Left lung (tissue), 4 donors: ENCODE measurements at regions not wholly inside any gene's neighbourhood (a gene's known extent, or its start where the extent isn't known, plus 50 kb on each side); places are given as distances from the start of the nearest gene placed in this dataset.
"Not testable (repeated sequence)": the region's sequence is repeated elsewhere in the genome, so short reads cannot be mapped to it uniquely, and the experiment has no call there.

Source experiments
- ATAC-seq: fragments of 200-7000 bp; cut with Tn5 transposase; one replicate; pipeline ENCODE4 v1.9.1; 2020; ENCODE audit warnings: moderate library complexity
- DNase-seq, 4 donors: peaks; one replicate each; pipeline ENCODE4 v3.0.0-alpha.2; 2013 to 2020
- H3K27ac ChIP-seq, 2 donors: fragments of 200-600 bp; sonication (generic) in 1 of 2; one replicate each; pipeline versions ENCODE4 v1.5.0 to v1.8.0; 2020 to 2021
- H3K27me3 ChIP-seq, 2 donors: fragments of 200-600 bp; sonication (generic) in 1 of 2; one replicate each; pipeline versions ENCODE4 v1.5.0 to v1.8.0; 2020 to 2021
- H3K36me3 ChIP-seq, 2 donors: fragments of 200-600 bp; sonication (generic) in 1 of 2; one replicate each; pipeline versions ENCODE4 v1.5.0 to v1.8.0; 2020 to 2021
- H3K4me1 ChIP-seq, 2 donors: fragments of 200-600 bp; one replicate each; pipeline ENCODE4 v1.8.0; 2021
- H3K4me3 ChIP-seq, 2 donors: fragments of 200-600 bp; sonication (generic) in 1 of 2; one replicate each; pipeline versions ENCODE4 v1.5.0 to v1.8.0; 2020 to 2021; ENCODE audit warnings: mild to moderate bottlenecking in 1 of 2
- H3K9me3 ChIP-seq, 2 donors: fragments of 200-600 bp; sonication (generic) in 1 of 2; one replicate each; pipeline versions ENCODE4 v1.5.0 to v1.8.0; 2020 to 2021
- intact Hi-C, 2 donors: fragments of 100-400 bp; cut with DNase I; formaldehyde crosslinking; loops; one replicate each; pipeline versions ENCODE4 v1.11.2 to v1.14.2; 2022
- TF ChIP-seq, protein P1 (sequence below), 2 donors: fragments of 200-600 bp; sonication (generic) in 1 of 2; IDR thresholded peaks; one replicate each; pipeline versions ENCODE4 v1.5.0 to v1.8.0; 2021; ENCODE audit warnings: antibody characterized with exemption in 2 of 2
- donor health status: DM: no; HTN: yes; CAD: no.
- donor health status: DM: no; HTN: no; CAD: no.

DNA sequence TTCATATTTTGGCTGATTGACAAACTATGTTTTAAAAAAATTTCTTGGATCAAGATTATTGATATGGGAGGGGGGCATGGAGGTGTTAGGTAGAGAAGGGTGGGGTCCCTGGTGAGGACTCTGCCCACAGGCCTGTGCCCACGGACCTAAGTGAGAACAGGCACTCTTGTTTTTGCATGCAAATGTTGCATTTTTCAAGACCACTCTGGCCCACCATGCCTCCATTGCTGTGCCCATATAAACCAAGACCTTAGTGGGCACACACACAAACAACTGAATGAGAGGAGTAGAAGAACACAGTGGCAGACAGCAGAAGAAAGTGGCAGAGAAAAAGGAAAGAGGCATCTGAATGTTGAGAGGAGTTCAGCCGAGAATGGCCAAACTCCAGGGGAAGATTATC lies 69.6 kb upstream of the ZNF98 start:
- no peak for ATAC-seq
- no peaks in the 10 kb centered on the region for H3K4me1 ChIP-seq
- H3K9me3 ChIP-seq, result peaks cover 0 to 94% of the 10 kb centered on the region in 2 donors
- no peak overlapping the region for H3K4me3 ChIP-seq
- DNase-seq, result no peak
- no peaks in the 10 kb centered on the region for H3K27me3 ChIP-seq
- no peak overlapping the region for H3K27ac ChIP-seq
- no peaks in the 10 kb centered on the region for H3K36me3 ChIP-seq
- TF ChIP-seq, protein P1, sequence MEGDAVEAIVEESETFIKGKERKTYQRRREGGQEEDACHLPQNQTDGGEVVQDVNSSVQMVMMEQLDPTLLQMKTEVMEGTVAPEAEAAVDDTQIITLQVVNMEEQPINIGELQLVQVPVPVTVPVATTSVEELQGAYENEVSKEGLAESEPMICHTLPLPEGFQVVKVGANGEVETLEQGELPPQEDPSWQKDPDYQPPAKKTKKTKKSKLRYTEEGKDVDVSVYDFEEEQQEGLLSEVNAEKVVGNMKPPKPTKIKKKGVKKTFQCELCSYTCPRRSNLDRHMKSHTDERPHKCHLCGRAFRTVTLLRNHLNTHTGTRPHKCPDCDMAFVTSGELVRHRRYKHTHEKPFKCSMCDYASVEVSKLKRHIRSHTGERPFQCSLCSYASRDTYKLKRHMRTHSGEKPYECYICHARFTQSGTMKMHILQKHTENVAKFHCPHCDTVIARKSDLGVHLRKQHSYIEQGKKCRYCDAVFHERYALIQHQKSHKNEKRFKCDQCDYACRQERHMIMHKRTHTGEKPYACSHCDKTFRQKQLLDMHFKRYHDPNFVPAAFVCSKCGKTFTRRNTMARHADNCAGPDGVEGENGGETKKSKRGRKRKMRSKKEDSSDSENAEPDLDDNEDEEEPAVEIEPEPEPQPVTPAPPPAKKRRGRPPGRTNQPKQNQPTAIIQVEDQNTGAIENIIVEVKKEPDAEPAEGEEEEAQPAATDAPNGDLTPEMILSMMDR (IDR thresholded peaks at IDR 0.05), result no peak
- intact Hi-C loops, result no loop called here

DNA sequence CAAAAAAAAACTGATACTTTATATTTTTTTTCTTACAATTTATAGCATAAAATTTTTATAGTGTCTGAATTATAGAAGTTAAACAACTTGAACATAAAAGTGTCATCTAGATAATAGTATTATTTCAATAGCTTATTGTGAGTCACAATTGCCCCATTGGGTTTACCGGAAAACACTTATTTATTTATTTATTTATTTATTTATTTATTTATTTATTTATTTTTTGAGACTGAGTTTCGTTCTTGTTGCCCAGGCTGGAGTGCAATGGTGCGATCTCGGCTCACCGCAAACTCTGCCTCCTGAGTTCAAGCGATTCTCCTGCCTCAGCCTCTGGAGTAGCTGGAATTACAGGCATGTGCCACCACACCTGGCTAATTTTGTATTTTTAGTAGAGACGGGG lies 61.4 kb upstream of the ZNF98 start:
- ATAC-seq, H3K27ac ChIP-seq, DNase-seq, H3K36me3 ChIP-seq, H3K4me3 ChIP-seq, intact Hi-C loops, H3K27me3 ChIP-seq, H3K4me1 ChIP-seq: not testable (repeated sequence)
- peaks cover 0 to 99% of the 10 kb centered on the region in 2 donors for H3K9me3 ChIP-seq

DNA sequence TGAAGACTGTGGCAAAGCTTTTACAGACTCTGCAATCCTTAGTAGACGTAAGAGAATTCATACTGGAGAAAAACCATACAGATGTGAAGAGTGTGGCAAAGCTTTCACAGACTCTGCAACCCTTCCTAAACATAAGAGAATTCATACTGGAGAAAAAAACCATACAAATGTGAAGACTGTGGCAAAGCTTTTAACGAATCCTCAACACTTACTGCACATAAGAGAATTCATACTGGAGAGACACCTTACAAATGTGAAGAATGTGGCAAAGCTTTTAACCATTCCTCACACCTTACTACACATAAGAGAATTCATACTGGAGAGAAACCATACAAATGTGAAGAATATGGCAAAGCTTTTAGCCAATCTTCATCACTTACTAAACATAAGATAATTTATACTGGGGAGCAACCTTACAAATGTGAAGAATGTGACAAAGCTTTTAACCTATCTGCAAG lies 50.1 kb upstream of the ZNF98 start:
- no peaks in the 10 kb centered on the region for H3K36me3 ChIP-seq

More for the DNA sequence above, 50.1 kb upstream of the ZNF98 start:
- no peak overlapping the region for H3K27ac ChIP-seq
- peaks cover 27 to 100% of the 10 kb centered on the region in 2 donors for H3K9me3 ChIP-seq
- ATAC-seq, result no peak
- no peaks in the 10 kb centered on the region for H3K4me1 ChIP-seq
- intact Hi-C loops, result no loop called here
- TF ChIP-seq, protein P1 (IDR thresholded peaks at IDR 0.05), result no peak
- H3K4me3 ChIP-seq, result no peak overlapping the region
- DNase-seq, result no peak
- H3K27me3 ChIP-seq, result no peaks in the 10 kb centered on the region
